HFF-Myc (cell line): ENCODE measurements at regions not wholly inside any gene's neighbourhood (a gene's known extent, or its start where the extent isn't known, plus 50 kb on each side); places are given as distances from the start of the nearest gene placed in this dataset.

Experiments
- DNase-seq: peaks from one replicate; pipeline ENCODE4 v3.0.0-alpha.2; 2011; ENCODE audit warnings: low read depth; ENCODE audit errors: extremely low read depth
- H3K4me3 ChIP-seq: replicated peaks from 2 replicates; pipeline ENCODE4 v1.5.1; 2011; ENCODE audit warnings: low read depth, mild to moderate bottlenecking, control low read depth, low read length
- CTCF ChIP-seq: IDR thresholded peaks from 2 replicates; pipeline ENCODE4 v1.5.1; 2012; ENCODE audit warnings: mild to moderate bottlenecking, low read depth, low read length, control low read depth; ENCODE audit errors: missing control alignments

GRCh38 chr17:53119773-53120172, 703.0 kb upstream of the KIF2B start:
- TF ChIP-seq CTCF = no peak
- H3K4me3 ChIP-seq = no peak overlapping the region
- DNase-seq = no peak

- H3K4me3 ChIP-seq = no peak overlapping the region
- no peak for DNase-seq
- TF ChIP-seq CTCF = no peak
Measured at GRCh38 chr17:53118948-53119347, 703.8 kb upstream of the KIF2B start.

GRCh38 chr17:53106886-53107285, 715.8 kb upstream of the KIF2B start:
- no peak for DNase-seq
- no peak for TF ChIP-seq CTCF

GRCh38 chr17:53101706-53102105, 721.0 kb upstream of the KIF2B start:
- TF ChIP-seq CTCF = no peak
- DNase-seq = no peak
- H3K4me3 ChIP-seq = no peak overlapping the region

More at GRCh38 chr17:53106886-53107285, 715.8 kb upstream of the KIF2B start:
- H3K4me3 ChIP-seq = no peak overlapping the region

- TF ChIP-seq CTCF = no peak
- no peak overlapping the region for H3K4me3 ChIP-seq
- DNase-seq = no peak
Measured at GRCh38 chr17:53100126-53100525, 722.6 kb upstream of the KIF2B start.

GRCh38 chr17:53093391-53093790, 729.3 kb upstream of the KIF2B start:
- TF ChIP-seq CTCF = no peak
- H3K4me3 ChIP-seq = no peak overlapping the region
- DNase-seq = no peak

GRCh38 chr17:53092072-53092471, 730.7 kb upstream of the KIF2B start:
- TF ChIP-seq CTCF = no peak
- DNase-seq = no peak
- H3K4me3 ChIP-seq = no peak overlapping the region
